ENCODE measurements at regions not wholly inside any gene's neighbourhood (a gene's known extent, or its start where the extent isn't known, plus 50 kb on each side); places are given as distances from the start of the nearest gene placed in this dataset.

DNA sequence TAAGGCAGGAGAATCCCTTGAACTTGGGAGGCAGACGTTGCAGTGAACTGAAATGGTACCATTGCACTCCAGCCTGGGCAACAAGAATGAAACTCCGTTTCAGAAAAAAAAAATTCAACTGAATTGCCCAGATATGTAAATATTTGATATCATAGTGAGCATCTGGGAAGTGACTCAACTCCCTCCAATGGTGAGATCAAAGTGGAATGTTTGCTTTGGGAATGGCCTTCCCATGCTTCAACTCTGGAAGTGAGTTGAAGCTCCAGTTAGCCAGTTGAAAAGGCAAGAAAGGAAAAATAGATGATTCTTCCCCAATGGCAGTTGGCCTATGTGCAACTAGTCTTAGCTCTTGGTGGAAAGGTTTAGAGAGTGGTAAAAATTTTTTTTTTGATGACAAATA lies 131.6 kb upstream of the CMC1 start:
- no peak for DNase-seq

DNA sequence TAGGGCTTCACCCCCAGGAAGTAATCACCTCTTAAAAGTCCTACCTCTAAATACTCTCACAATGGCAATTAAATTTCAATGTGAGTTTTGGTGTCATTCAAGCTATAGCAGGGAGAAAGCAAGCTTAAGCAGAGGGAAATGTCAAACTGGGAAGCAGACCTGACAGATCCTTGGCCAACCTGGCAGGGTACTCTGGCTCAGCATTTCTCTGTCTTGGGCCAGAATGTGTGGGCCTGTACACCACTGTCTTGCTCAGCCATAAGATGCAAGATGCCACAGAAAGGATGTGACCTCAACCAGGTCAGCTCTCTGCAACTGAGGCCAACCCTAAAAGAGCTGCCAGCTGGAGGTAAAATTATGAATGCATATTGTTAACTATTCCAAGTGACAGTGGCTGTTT lies 130.6 kb upstream of the CMC1 start:
- DNase-seq, result no peak

DNA sequence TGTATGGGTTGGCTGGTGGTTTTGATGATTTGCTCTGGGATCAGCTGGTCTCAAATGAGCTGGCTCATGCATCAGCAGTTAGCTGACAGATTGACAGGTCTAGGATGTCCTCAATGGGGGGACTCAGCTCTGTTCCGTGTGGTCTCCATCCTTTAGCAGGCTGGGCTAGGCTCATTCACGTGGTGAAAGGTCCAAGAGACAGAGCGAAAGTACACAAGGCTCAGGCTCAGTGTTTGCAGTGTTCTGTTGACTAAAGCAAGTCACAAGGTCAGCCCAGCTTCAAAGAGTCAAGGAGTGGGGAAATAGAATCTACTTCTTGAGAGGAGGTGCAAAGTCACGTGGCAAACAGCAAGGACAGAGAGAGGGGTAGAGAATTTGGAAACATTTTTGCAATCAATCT lies 126.5 kb upstream of the CMC1 start:
- no peak for DNase-seq

DNA sequence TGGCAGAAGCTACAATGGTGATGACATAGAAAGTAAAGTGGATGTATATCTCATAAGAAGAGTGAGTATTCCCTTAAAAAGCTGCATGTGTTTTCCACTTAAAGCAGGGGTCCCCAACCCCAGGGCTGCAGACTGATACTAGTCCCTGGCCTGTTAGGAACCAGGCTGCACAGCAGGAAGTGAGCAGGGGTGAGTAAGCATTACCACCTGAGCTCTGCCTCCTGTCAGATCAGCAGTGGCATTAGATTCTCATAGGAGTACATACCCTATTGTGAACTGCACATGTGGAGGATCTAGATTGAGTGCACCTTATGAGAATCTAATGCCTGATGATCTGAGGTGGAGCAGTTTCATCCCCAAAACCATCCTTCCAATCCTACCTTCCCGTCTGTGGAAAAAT lies 126.1 kb upstream of the CMC1 start:
- DNase-seq, result no peak

DNA sequence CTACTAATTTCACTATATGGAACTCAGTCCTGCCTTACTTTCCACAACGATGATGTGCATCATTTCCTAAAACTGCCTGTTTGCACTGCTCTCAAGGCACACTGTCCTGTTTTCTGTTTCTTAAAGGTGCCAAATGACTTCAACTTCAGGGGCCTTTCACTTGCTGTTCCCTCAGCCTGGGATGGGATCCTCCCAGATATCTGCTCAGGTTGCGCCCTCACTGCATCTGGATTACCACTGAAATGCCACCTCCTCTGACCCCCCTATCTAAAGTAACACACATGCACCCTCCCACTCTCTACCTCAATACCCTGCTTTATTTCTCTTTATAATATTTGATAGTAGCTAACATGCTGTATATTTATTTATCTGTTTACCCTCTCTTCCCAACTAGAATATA lies 123.8 kb upstream of the CMC1 start:
- no peak for DNase-seq

DNA sequence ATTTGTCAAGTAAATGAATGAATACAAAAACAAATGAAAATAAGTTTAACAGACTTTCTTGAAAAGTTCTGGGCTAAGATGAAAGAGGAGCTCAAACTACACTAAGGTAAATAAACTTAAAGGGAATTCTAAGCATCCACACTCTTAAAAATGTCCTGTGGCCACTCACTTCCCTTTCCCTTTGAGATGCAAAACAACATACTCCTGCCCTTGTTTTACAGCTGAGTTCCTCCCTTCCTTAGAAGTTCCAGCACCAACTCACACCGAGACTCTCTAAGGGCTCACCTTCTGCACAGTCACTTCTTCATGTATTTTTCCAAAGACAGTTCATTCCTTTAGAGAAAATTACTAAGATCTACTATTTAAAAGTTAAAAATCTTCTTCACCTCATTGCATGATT lies 123.3 kb upstream of the CMC1 start:
- DNase-seq, result no peak

DNA sequence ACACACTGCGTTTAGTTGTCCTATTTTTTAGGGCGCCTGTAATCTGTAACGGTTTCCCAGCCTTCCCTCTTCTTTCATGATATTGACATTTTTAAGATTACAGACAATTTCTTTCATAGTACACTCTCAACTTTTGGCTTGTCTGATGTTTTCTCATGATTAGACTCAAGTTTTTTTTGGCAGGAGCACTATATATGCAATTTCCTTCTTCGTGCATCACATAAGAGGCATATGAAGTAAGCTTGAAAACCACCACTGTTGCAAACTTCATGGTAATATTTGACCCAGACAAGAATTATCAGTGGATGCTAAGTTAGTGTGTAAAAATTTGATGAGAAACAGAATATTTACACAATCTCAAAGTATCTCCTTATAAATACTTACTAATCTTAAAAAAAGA lies 119.2 kb upstream of the CMC1 start:
- DNase-seq, result no peak

- DNase-seq, result no peak
Measured at GRCh38 chr3:28124882-28125281, 116.5 kb upstream of the CMC1 start.

GRCh38 chr3:28125342-28125741 lies 116.1 kb upstream of the CMC1 start:
- no peak for DNase-seq

DNA sequence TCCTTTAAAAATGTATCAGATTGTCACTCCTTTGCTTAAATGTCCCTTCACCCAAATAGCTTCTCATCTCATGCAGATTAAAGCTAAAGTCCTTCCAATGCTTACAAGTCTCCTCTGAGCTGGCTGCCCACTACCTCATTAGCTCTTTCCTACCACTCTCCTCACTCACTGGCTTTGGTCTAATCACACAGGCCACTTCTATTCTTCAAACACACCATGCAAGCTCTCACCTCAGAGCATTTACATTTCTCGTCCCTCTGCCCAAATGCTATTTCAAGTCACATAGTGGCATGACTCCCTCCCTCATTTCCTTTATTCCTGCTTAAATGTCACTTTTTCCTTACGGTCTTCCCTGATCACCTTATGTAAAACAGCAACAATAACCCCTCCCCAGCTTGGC lies 110.6 kb upstream of the CMC1 start:
- DNase-seq, result no peak

DNA sequence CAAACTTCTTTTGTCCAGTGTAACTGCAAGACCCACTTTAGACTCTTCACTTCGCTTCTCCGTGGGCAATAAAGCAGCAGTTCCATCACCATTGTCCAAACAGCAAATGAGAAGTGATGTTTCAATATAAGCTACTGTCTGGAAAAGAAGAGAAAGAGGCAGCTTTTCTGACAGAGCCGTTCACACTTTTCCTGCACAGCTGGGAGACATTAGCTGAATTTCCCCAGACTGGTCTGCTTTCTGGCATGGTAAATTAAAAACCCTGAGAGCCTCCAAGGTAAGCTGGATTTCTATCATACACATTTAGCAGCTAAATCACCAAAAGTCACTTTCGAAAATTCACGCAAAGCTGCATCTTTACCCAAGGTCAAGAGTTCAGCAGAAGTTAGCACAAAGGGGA lies 108.5 kb upstream of the CMC1 start:
- DNase-seq, result no peak

GRCh38 chr3:28134198-28134597 lies 107.2 kb upstream of the CMC1 start:
- no peak for DNase-seq

DNA sequence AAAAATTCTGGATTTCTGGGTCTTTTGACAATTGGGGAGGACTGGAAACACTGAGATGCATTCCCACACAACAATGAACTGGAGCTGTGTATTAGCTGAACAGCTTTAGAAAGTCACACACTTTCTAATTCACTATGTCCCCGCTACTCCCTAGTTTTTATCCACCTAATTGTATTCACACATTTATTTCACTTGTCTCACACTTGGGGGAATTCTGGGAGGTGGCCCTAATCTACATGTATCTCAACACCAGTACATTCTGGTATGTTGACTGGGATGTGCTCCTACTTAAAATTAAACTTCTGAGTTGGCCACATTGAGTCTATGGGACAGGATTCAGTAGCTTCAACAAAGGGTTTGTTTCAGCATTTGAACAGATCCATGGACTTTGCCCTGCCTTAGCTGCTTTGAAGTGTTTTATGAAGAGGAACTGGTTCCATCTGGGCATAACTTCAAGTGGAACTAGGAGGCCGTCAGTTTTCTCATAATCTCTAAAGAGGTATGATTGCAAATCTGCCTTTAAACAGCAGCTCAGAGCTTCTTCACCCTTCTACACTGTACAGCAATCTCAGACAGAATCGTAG lies 106.5 kb upstream of the CMC1 start:
- DNase-seq, result no peak

GRCh38 chr3:28136607-28137216 lies 104.7 kb upstream of the CMC1 start:
- no peak for DNase-seq

DNA sequence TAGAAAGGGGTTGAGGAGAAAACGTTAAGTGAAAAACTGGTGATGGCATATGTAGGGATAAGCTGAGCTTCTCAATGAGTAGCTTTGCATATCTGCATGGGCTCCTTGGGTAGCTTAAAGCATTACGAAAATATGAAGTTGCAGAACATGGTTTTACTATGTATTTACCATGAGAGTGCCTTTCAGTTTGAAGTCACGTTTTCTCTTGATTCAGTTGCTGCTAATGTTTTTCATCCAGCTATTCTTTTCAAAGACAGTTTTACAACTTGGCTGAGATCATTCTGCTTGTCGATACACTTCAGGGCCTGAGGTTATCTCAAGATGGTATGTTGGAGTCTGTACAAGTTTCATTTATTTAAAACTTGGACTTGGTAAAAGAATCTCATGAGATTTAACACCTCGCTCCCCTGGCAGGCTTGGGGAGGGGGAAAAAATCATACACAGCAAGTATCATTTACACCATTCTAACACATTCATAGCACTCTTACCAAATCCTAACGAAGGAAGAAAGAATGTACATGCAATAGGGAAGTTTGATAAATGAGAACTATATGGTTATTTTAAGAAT lies 103.3 kb upstream of the CMC1 start:
- DNase-seq, result no peak

GRCh38 chr3:28139288-28139687 lies 102.1 kb upstream of the CMC1 start:
- DNase-seq, result no peak

DNA sequence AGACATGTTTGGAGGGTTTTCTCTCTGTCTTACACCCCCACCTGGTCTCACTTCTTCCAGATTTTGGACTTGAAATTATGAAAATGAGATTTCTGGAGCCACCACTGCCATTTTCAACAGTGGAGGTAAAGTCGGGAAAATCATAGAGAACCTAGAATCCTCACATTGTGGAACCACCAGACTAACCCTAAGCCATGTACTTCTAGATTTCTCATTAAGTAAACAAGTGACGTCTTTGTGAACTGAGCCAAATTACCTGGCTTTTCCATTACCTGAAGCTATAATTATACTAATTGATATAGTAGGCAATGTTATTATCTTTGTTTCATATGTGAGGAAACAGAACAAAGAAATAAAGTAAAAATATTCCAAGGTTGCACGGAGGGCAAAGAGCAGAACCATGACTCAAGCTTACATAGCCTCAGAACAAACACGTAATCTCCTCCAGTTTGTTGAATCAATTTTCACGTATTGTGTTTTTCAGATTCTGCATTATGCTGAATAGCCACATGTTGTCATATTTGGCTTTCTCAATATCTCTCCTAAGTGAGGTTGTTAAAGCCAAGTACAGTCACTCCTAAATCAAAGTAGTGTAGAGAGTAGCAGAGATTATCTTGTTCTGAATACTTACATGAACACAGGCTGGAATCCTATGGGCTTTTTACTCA lies 101.3 kb upstream of the CMC1 start:
- no peak for DNase-seq

DNA sequence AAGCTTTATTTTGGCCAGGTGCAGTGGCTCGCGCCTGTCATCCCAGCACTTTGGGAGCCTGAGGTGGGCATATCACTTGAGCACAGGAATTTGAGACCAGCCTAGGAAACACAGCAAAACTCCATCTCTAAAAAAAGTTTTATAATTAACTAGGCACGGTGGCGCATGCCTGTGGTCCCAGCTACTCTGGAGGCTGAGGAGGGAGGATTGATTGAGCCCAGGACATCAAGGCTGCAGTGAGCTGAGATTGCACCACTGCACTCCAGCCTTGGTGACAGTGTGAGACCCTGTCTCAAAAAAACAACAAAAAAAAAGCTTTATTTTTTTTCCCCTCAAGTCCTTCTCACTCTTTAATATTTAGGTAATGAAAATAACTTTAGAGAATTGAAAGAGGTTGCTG lies 100.8 kb upstream of the CMC1 start:
- no peak for DNase-seq

- no peak for DNase-seq
Measured at GRCh38 chr3:28149960-28150359, 91.5 kb upstream of the CMC1 start.

GRCh38 chr3:28150465-28151206 lies 90.8 kb upstream of the CMC1 start:
- no peak for DNase-seq

GRCh38 chr3:28151207-28151550 lies 90.2 kb upstream of the CMC1 start:
- DNase-seq, result no peak

GRCh38 chr3:28151608-28152228 lies 89.7 kb upstream of the CMC1 start:
- DNase-seq, result no peak

- no peak for DNase-seq
Measured at GRCh38 chr3:28155631-28156030, 85.8 kb upstream of the CMC1 start.
